HEK293 (cell line): ENCODE measurements at regions not wholly inside any gene's neighbourhood (a gene's known extent, or its start where the extent isn't known, plus 50 kb on each side); places are given as distances from the start of the nearest gene placed in this dataset.

Experiments used
- CTCF ChIA-PET: fragments of 350-600 bp; formaldehyde crosslinking; extraction: SDS; loops from one replicate; lab custom pipeline; 2021; ENCODE audit warnings: antibody characterized with exemption; lab: Yijun Ruan, JAX
- POLR2A ChIA-PET: fragments of 300-600 bp; formaldehyde crosslinking; extraction: SDS; loops from one replicate; lab custom pipeline; 2020; ENCODE audit warnings: antibody characterized with exemption, inconsistent platforms; lab: Yijun Ruan, JAX
- H3K27ac ChIP-seq: fragments of 200-500 bp; sonication (Bioruptor generic); 2 replicates; pipeline ENCODE4 v1.5.1; 2014; ENCODE audit warnings: low read depth, low read length, control low read depth, inconsistent platforms; ENCODE audit errors: extremely low read depth
- H3K36me3 ChIP-seq, 2 experiments: fragments of 200-500 bp in 1 of 2; sonication (Bioruptor generic) in 1 of 2; 1 replicate in 1 of 2; 2 replicates in 1 of 2; pipeline ENCODE4 v1.5.1; 2014 to 2017; ENCODE audit warnings: inconsistent platforms in 2 of 2, low read length in 2 of 2; ENCODE audit not compliant: control insufficient read depth in 2 of 2, insufficient read depth in 1 of 2
- H3K4me1 ChIP-seq: fragments of 200-500 bp; sonication (Bioruptor generic); 2 replicates; pipeline ENCODE4 v1.5.1; 2014; ENCODE audit warnings: mild to moderate bottlenecking, low read length, inconsistent platforms; ENCODE audit not compliant: control insufficient read depth, insufficient read depth
- H3K4me3 ChIP-seq: 2 replicates; pipeline ENCODE4 v1.5.1; 2011; ENCODE audit warnings: low read depth, mild to moderate bottlenecking, control low read depth, low read length, moderate library complexity
- H3K9me3 ChIP-seq: fragments of 200-500 bp; sonication (Bioruptor generic); 2 replicates; pipeline ENCODE4 v1.5.1; 2014; ENCODE audit warnings: low read depth, low read length, inconsistent platforms; ENCODE audit not compliant: control insufficient read depth, insufficient read depth
- GLIS1 ChIP-seq: fragments of 450-650 bp; formaldehyde crosslinking; IDR thresholded peaks from 2 replicates; pipeline ENCODE4 v1.5.1; 2016; ENCODE audit warnings: missing biosample characterization, missing genetic modification characterization
- GLIS2 ChIP-seq: fragments of 450-650 bp; formaldehyde crosslinking; IDR thresholded peaks from 2 replicates; pipeline ENCODE4 v1.5.1; 2016; ENCODE audit warnings: missing biosample characterization, missing genetic modification characterization
- ZBTB21 ChIP-seq: fragments of 450-650 bp; formaldehyde crosslinking; IDR thresholded peaks from 2 replicates; pipeline ENCODE4 v1.5.1; 2017; ENCODE audit warnings: missing biosample characterization, missing genetic modification characterization
- ZFHX2 ChIP-seq: fragments of 450-650 bp; formaldehyde crosslinking; conservative IDR thresholded peaks from 2 replicates; pipeline ENCODE4 v1.5.1; 2016; ENCODE audit warnings: missing biosample characterization, missing genetic modification characterization
- ZFP69B ChIP-seq: fragments of 450-650 bp; formaldehyde crosslinking; IDR thresholded peaks from 2 replicates; pipeline ENCODE4 v1.5.1; 2016; ENCODE audit warnings: missing biosample characterization, missing genetic modification characterization
- ZIC2 ChIP-seq: fragments of 450-650 bp; formaldehyde crosslinking; IDR thresholded peaks from 2 replicates; pipeline ENCODE4 v1.5.1; 2016; ENCODE audit warnings: missing biosample characterization, missing genetic modification characterization
- ZNF324 ChIP-seq: fragments of 450-650 bp; formaldehyde crosslinking; IDR thresholded peaks from 2 replicates; pipeline ENCODE4 v1.5.1; 2016; ENCODE audit warnings: missing biosample characterization, missing genetic modification characterization
- ZNF501 ChIP-seq: fragments of 450-650 bp; formaldehyde crosslinking; IDR thresholded peaks from 2 replicates; pipeline ENCODE4 v1.5.1; 2016; ENCODE audit warnings: missing biosample characterization, missing genetic modification characterization
- ZNF585B ChIP-seq: fragments of 450-650 bp; formaldehyde crosslinking; IDR thresholded peaks from 2 replicates; pipeline ENCODE4 v1.5.1; 2016; ENCODE audit warnings: missing biosample characterization, missing genetic modification characterization
- ZNF610 ChIP-seq: fragments of 450-650 bp; formaldehyde crosslinking; IDR thresholded peaks from 2 replicates; pipeline ENCODE4 v1.5.1; 2016; ENCODE audit warnings: missing biosample characterization, missing genetic modification characterization, borderline replicate concordance
- ZNF623 ChIP-seq: fragments of 450-650 bp; formaldehyde crosslinking; IDR thresholded peaks from 2 replicates; pipeline ENCODE4 v1.5.1; 2016; ENCODE audit warnings: missing biosample characterization, missing genetic modification characterization
- ZNF629 ChIP-seq: fragments of 450-650 bp; formaldehyde crosslinking; IDR thresholded peaks from 2 replicates; pipeline ENCODE4 v1.5.1; 2017; ENCODE audit warnings: missing biosample characterization, missing genetic modification characterization
- ZNF658 ChIP-seq: fragments of 450-650 bp; formaldehyde crosslinking; IDR thresholded peaks from 2 replicates; pipeline ENCODE4; 2016; ENCODE audit warnings: missing biosample characterization, missing genetic modification characterization
- ZNF707 ChIP-seq: fragments of 450-650 bp; formaldehyde crosslinking; IDR thresholded peaks from 2 replicates; pipeline ENCODE4 v1.5.1; 2016; ENCODE audit warnings: missing biosample characterization, missing genetic modification characterization
- ZNF747 ChIP-seq: fragments of 450-650 bp; formaldehyde crosslinking; IDR thresholded peaks from 2 replicates; pipeline ENCODE4 v1.5.1; 2016; ENCODE audit warnings: missing biosample characterization, missing genetic modification characterization
- TF ChIP-seq, protein P1 (sequence below): fragments of 450-650 bp; formaldehyde crosslinking; IDR thresholded peaks from 2 replicates; pipeline ENCODE4 v1.5.1; 2016; ENCODE audit warnings: missing biosample characterization, missing genetic modification characterization, low read depth
- TF ChIP-seq, protein P2 (sequence below): fragments of 450-650 bp; formaldehyde crosslinking; IDR thresholded peaks from 2 replicates; pipeline ENCODE4 v1.5.1; 2016; ENCODE audit warnings: missing biosample characterization, missing genetic modification characterization
- TF ChIP-seq, protein P3 (sequence below): fragments of 450-650 bp; formaldehyde crosslinking; IDR thresholded peaks from 2 replicates; pipeline ENCODE4 v1.5.1; 2016; ENCODE audit warnings: missing biosample characterization, missing genetic modification characterization
- TF ChIP-seq, protein P4 (sequence below): IDR thresholded peaks from 2 replicates; pipeline ENCODE4 v1.6.1; 2011; ENCODE audit warnings: mild to moderate bottlenecking, low read depth, low read length, borderline replicate concordance
- TF ChIP-seq, protein P5 (sequence below): fragments of 450-650 bp; formaldehyde crosslinking; IDR thresholded peaks from 2 replicates; pipeline ENCODE4 v1.5.1; 2017; ENCODE audit warnings: missing biosample characterization, mild to moderate bottlenecking, missing genetic modification characterization, moderate library complexity

DNA sequence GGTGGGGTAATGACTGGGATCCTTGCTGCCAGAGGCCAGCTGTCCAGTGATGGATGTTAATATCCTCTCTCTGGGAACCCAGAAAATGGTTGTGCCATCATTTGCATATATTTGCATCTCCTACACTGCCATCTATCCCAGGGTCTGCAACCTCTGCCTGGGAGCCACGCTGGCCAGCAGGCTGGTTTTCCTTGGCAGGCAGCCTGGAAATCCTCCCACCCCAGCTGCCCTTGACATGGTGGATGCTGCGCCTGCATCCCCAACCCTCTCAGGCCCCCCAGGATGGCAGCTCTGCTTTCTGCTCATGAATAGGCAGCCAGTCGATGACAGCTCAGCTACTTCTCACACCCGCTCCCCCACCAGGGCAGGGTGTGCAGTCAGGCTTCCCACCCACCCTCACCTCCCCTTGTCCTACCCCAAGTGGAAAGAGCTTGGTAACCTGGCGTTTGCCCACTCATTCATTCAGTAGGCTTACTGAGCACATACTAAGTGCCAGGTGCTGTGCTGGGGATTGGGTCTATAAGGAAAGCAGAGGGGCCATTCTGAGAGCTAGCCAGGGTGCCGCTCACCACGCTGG lies 202.5 kb downstream of the TRIM29 start (continued):
- TF ChIP-seq, protein P1, sequence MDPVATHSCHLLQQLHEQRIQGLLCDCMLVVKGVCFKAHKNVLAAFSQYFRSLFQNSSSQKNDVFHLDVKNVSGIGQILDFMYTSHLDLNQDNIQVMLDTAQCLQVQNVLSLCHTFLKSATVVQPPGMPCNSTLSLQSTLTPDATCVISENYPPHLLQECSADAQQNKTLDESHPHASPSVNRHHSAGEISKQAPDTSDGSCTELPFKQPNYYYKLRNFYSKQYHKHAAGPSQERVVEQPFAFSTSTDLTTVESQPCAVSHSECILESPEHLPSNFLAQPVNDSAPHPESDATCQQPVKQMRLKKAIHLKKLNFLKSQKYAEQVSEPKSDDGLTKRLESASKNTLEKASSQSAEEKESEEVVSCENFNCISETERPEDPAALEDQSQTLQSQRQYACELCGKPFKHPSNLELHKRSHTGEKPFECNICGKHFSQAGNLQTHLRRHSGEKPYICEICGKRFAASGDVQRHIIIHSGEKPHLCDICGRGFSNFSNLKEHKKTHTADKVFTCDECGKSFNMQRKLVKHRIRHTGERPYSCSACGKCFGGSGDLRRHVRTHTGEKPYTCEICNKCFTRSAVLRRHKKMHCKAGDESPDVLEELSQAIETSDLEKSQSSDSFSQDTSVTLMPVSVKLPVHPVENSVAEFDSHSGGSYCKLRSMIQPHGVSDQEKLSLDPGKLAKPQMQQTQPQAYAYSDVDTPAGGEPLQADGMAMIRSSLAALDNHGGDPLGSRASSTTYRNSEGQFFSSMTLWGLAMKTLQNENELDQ (tag by site-specific recombination): no peak
- TF ChIP-seq ZNF707 (tag by site-specific recombination) (no peak), ZIC2 (tag by site-specific recombination) (no peak), ZNF324 (tag by site-specific recombination) (no peak), ZBTB21 (tag by site-specific recombination) (no peak), ZNF747 (tag by site-specific recombination) (no peak), ZNF658 (tag by site-specific recombination) (no peak), ZNF610 (tag by site-specific recombination) (no peak)
- TF ChIP-seq, protein P2, sequence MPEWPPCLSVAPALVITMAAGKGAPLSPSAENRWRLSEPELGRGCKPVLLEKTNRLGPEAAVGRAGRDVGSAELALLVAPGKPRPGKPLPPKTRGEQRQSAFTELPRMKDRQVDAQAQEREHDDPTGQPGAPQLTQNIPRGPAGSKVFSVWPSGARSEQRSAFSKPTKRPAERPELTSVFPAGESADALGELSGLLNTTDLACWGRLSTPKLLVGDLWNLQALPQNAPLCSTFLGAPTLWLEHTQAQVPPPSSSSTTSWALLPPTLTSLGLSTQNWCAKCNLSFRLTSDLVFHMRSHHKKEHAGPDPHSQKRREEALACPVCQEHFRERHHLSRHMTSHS (tag by site-specific recombination): no peak

DNA sequence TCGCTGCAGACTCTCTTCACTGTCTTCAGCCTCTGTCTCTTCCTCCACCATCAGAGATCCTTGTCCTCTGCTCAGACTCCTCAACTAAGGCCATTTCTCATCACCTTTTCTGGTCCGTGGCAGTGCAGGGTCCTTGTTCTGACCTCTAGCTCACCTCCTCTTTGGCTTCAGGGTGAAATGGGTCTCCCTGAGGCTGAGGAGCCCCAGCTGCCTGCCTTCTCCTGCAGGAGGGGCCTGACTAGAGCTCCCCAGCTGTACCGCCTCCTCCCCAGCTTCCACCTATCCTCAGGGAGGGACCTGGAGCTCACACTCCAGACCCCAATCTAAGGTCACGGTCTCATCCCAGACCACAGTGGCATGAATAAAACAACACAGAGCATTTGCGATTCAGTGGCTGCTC lies 203.0 kb downstream of the TRIM29 start:
- no peaks in the 10 kb centered on the region for H3K9me3 ChIP-seq
- H3K36me3 ChIP-seq: no peaks in the 10 kb centered on the region
- no peak overlapping the region for H3K27ac ChIP-seq
- no peaks in the 10 kb centered on the region for H3K4me1 ChIP-seq
- no peak overlapping the region for H3K4me3 ChIP-seq
- ChIA-PET CTCF (no interaction called here), POLR2A (no interaction called here)
- TF ChIP-seq ZNF629 (tag by site-specific recombination): no peak
- TF ChIP-seq, protein P3, sequence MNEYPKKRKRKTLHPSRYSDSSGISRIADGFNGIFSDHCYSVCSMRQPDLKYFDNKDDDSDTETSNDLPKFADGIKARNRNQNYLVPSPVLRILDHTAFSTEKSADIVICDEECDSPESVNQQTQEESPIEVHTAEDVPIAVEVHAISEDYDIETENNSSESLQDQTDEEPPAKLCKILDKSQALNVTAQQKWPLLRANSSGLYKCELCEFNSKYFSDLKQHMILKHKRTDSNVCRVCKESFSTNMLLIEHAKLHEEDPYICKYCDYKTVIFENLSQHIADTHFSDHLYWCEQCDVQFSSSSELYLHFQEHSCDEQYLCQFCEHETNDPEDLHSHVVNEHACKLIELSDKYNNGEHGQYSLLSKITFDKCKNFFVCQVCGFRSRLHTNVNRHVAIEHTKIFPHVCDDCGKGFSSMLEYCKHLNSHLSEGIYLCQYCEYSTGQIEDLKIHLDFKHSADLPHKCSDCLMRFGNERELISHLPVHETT (tag by site-specific recombination): no peak

DNA sequence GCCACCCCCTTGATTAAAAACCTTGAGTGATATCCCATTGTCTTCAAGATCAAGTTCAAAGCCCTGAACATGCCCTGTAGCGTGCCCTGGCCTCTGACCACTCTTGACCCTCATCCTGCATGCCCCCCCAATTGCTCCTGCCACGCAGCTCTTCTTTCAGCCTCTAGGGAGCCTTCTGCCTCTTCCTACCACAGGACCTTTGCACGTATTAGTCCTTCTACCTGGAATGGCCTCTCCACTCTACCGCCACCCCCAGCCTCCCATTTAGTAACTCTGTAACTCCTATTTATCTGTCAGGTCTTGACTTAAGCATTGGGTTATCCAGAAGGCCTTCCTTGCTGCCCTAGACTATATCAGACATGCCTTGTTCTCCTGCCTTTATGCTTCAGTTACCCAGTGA lies 203.6 kb downstream of the TRIM29 start:
- Histone ChIP-seq H3K9me3 (no peaks in the 10 kb centered on the region), H3K27ac (no peak overlapping the region), H3K4me3 (no peak overlapping the region), H3K4me1 (no peaks in the 10 kb centered on the region), H3K36me3 (no peaks in the 10 kb centered on the region)
- CTCF ChIA-PET: no interaction called here
- POLR2A ChIA-PET: no interaction called here
- TF ChIP-seq, protein P4, sequence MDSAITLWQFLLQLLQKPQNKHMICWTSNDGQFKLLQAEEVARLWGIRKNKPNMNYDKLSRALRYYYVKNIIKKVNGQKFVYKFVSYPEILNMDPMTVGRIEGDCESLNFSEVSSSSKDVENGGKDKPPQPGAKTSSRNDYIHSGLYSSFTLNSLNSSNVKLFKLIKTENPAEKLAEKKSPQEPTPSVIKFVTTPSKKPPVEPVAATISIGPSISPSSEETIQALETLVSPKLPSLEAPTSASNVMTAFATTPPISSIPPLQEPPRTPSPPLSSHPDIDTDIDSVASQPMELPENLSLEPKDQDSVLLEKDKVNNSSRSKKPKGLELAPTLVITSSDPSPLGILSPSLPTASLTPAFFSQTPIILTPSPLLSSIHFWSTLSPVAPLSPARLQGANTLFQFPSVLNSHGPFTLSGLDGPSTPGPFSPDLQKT: no peak
- peak; percentile 87 for TF ChIP-seq ZNF623

DNA sequence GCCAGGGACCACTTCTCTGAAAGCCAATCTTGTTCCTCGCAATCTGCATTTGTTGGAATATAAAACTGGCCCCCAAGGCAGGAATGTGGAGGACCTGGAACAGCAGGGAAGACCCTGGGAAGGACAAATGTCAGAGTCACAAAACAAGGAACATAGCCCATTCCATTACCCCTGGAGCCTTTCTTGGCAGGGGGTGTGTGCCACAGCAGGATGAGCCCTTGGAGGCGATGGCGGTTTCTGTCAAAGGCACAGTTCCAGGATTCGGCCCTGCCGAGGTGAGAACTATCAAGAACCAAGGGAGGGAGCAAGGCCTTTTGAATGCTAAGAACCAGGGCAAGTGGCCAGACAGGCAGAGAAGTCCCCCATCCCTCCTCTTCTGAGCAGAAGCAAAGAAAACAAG lies 204.3 kb downstream of the TRIM29 start:
- no peak overlapping the region for H3K27ac ChIP-seq
- H3K36me3 ChIP-seq: no peaks in the 10 kb centered on the region
- no peaks in the 10 kb centered on the region for H3K4me1 ChIP-seq
- TF ChIP-seq, protein P5, sequence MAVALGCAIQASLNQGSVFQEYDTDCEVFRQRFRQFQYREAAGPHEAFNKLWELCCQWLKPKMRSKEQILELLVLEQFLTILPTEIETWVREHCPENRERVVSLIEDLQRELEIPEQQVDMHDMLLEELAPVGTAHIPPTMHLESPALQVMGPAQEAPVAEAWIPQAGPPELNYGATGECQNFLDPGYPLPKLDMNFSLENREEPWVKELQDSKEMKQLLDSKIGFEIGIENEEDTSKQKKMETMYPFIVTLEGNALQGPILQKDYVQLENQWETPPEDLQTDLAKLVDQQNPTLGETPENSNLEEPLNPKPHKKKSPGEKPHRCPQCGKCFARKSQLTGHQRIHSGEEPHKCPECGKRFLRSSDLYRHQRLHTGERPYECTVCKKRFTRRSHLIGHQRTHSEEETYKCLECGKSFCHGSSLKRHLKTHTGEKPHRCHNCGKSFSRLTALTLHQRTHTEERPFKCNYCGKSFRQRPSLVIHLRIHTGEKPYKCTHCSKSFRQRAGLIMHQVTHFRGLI (tag by site-specific recombination): no peak
- TF ChIP-seq ZIC2 (tag by site-specific recombination) (peak; percentile 52), ZFP69B (tag by site-specific recombination) (no peak), GLIS1 (peak; percentile 57), ZNF501 (tag by site-specific recombination) (no peak), GLIS2 (tag by site-specific recombination) (no peak), ZFHX2 (tag by site-specific recombination) (no peak), ZNF585B (tag by site-specific recombination) (no peak)
- H3K9me3 ChIP-seq: no peaks in the 10 kb centered on the region
- CTCF ChIA-PET: no interaction called here
- H3K4me3 ChIP-seq: no peak overlapping the region
- POLR2A ChIA-PET: no interaction called here
